ENCODE measurements at regions not wholly inside any gene's neighbourhood (a gene's known extent, or its start where the extent isn't known, plus 50 kb on each side); places are given as distances from the start of the nearest gene placed in this dataset.

DNA sequence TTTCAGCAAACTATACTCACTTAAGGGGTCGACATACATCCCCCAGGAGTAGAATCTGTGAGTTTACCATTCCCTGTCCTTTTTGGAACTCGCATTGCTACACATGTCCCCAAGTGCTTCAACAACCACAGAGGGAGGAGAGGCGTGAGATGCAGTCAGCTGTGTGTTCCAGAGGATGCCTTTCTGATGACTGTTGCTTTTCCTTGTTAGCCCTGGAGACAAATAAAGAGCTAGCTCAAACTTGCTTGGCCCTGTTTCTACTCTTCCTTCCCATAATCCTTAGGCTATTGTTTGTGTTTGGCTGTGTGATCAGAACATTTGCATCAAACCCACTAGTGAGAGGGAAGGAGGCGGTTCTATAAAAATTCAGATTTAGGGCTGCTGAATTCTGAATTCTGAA is 264.0 kb downstream of the ENGASE start:
- intact Hi-C loops (cut with micrococcal nuclease), result no loop called here
- Histone ChIP-seq H3K27me3 (ENCODE audit: control insufficient read depth in 2 of 2, insufficient read depth in 2 of 2, low read length in 2 of 2) (no peaks in the 10 kb centered on the region), H3K4me3 (ENCODE audit: low read length) (no peak overlapping the region), H3K27ac (ENCODE audit: low read depth, low read length) (no peak overlapping the region), H3K4me1 (ENCODE audit: control insufficient read depth in 2 of 2, insufficient read depth in 2 of 2, low read length in 2 of 2) (no peaks in the 10 kb centered on the region), H3K36me3 (ENCODE audit: control insufficient read depth in 2 of 3, insufficient read depth in 3 of 3, low read length in 3 of 3) (no peaks in the 10 kb centered on the region), H3K9me3 (ENCODE audit: control insufficient read depth in 2 of 3, low read length in 3 of 3) (no peaks in the 10 kb centered on the region)
- H3K4me3 Mint-ChIP-seq, result no peak overlapping the region
- ATAC-seq (no peak), DNase-seq (no peak)
- ChIA-PET CTCF (no interaction called here), POLR2A (no interaction called here)
- H3K36me3 Mint-ChIP-seq, result no peaks in the 10 kb centered on the region
- H3K9me3 Mint-ChIP-seq, result peaks cover 0 to 2% (median 0%) of the 10 kb centered on the region in 11 donors
- H3K27me3 Mint-ChIP-seq, result peaks cover 0 to 50% (median 24%) of the 10 kb centered on the region in 5 donors
- peaks cover 0 to 1% (median 0%) of the 10 kb centered on the region in 7 donors for H3K4me1 Mint-ChIP-seq
- no peak overlapping the region for H3K27ac Mint-ChIP-seq

DNA sequence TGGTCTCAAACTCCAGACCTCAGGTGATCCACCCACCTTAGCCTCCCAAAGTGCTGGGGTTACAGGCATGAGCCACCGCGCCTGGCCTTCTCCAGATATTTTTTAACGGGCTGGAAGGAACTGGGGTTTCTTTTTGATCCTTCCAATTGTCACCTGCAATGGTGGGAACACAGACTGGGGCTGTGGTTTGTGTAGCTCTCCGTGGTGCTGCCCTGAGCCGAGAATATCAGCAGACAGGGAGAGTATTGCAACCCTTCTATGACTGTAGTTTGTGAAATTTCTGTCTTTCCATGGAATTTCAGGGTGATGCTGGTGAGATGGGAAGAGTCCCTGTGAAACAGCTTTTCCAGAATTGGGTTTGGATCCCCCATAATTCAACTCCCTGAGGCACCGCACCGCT is 263.5 kb downstream of the ENGASE start:
- Mint-ChIP-seq H3K4me3 (no peak overlapping the region), H3K27me3 (peaks cover 0 to 46% (median 25%) of the 10 kb centered on the region in 5 donors), H3K4me1 (peaks cover 0 to 1% (median 0%) of the 10 kb centered on the region in 7 donors), H3K27ac (no peak overlapping the region), H3K36me3 (no peaks in the 10 kb centered on the region), H3K9me3 (peaks cover 0 to 2% (median 0%) of the 10 kb centered on the region in 11 donors)
- Histone ChIP-seq H3K9me3 (ENCODE audit: control insufficient read depth in 2 of 3, low read length in 3 of 3) (no peaks in the 10 kb centered on the region), H3K36me3 (ENCODE audit: control insufficient read depth in 2 of 3, insufficient read depth in 3 of 3, low read length in 3 of 3) (no peaks in the 10 kb centered on the region), H3K4me1 (ENCODE audit: control insufficient read depth in 2 of 2, insufficient read depth in 2 of 2, low read length in 2 of 2) (no peaks in the 10 kb centered on the region), H3K27ac (ENCODE audit: low read depth, low read length) (no peak overlapping the region), H3K4me3 (ENCODE audit: low read length) (no peak overlapping the region), H3K27me3 (ENCODE audit: control insufficient read depth in 2 of 2, insufficient read depth in 2 of 2, low read length in 2 of 2) (no peaks in the 10 kb centered on the region)
- CTCF ChIA-PET, result no interaction called here
- intact Hi-C loops (cut with micrococcal nuclease), result no loop called here
- no peak for ATAC-seq
- POLR2A ChIA-PET, result no interaction called here
- DNase-seq, result no peak

DNA sequence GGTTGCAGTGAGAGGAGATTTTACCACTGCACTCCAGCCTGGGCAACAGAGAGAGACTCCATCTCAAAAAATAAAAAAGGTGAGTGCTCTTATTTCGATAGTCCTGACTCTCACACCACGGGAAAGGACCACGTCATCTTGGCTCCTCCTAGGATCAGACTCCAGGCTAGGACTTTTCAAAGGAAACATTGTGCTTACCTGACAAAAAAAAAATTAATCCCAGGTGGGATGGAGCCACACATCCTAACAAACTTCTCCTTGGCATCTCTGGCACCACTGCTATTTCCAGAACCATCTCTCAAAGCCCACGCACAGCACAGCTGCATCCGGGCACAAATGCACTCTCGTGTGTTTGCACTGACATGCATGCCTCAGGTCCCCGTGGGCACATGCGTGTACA is 262.4 kb downstream of the ENGASE start:
- Histone ChIP-seq H3K9me3 (ENCODE audit: control insufficient read depth in 2 of 3, low read length in 3 of 3) (no peaks in the 10 kb centered on the region), H3K4me1 (ENCODE audit: control insufficient read depth in 2 of 2, insufficient read depth in 2 of 2, low read length in 2 of 2) (no peaks in the 10 kb centered on the region), H3K36me3 (ENCODE audit: control insufficient read depth in 2 of 3, insufficient read depth in 3 of 3, low read length in 3 of 3) (no peaks in the 10 kb centered on the region), H3K27me3 (ENCODE audit: control insufficient read depth in 2 of 2, insufficient read depth in 2 of 2, low read length in 2 of 2) (no peaks in the 10 kb centered on the region), H3K4me3 (ENCODE audit: low read length) (no peak overlapping the region), H3K27ac (ENCODE audit: low read depth, low read length) (no peak overlapping the region)
- ChIA-PET POLR2A (no interaction called here), CTCF (no interaction called here)
- Mint-ChIP-seq H3K27ac (no peak overlapping the region), H3K9me3 (peaks cover 0 to 2% (median 0%) of the 10 kb centered on the region in 11 donors), H3K4me3 (no peak overlapping the region), H3K4me1 (peaks cover 0 to 1% (median 0%) of the 10 kb centered on the region in 7 donors), H3K36me3 (no peaks in the 10 kb centered on the region), H3K27me3 (peaks cover 5 to 50% (median 29%) of the 10 kb centered on the region in 5 donors)
- intact Hi-C loops (cut with micrococcal nuclease), result no loop called here
- no peak for ATAC-seq
- DNase-seq, result no peak

DNA sequence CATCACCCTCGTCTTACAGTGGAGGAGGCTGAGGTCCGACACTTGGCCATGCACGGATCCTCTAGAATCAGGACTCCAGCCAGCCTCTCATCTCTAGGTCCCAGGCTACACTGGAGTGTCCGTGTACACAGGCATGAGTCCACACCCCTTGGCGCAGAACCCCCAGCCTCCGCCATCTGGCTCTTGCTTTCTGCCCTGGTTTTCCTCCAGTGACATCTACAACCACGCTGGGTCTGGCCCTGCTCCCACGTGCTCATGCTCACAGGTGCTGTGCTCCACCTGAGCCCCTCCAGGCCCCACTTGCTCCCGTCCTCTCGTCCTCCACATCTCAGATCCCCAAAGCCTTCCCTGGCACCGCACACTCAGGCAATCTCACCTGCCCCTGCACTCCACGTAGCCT is 260.8 kb downstream of the ENGASE start:
- Histone ChIP-seq H3K4me3 (ENCODE audit: low read length) (no peak overlapping the region), H3K27me3 (ENCODE audit: control insufficient read depth in 2 of 2, insufficient read depth in 2 of 2, low read length in 2 of 2) (no peaks in the 10 kb centered on the region), H3K27ac (ENCODE audit: low read depth, low read length) (no peak overlapping the region), H3K4me1 (ENCODE audit: control insufficient read depth in 2 of 2, insufficient read depth in 2 of 2, low read length in 2 of 2) (no peaks in the 10 kb centered on the region), H3K9me3 (ENCODE audit: control insufficient read depth in 2 of 3, low read length in 3 of 3) (no peaks in the 10 kb centered on the region), H3K36me3 (ENCODE audit: control insufficient read depth in 2 of 3, insufficient read depth in 3 of 3, low read length in 3 of 3) (no peaks in the 10 kb centered on the region)
- Mint-ChIP-seq H3K36me3 (no peaks in the 10 kb centered on the region), H3K4me3 (no peak overlapping the region), H3K27ac (no peak overlapping the region), H3K27me3 (peaks cover 5 to 65% (median 43%) of the 10 kb centered on the region in 5 donors), H3K4me1 (peaks cover 0 to 1% (median 0%) of the 10 kb centered on the region in 7 donors), H3K9me3 (peaks cover 0 to 2% (median 0%) of the 10 kb centered on the region in 11 donors)
- no peak for ATAC-seq
- no peak for DNase-seq
- CTCF ChIA-PET, result no interaction called here
- POLR2A ChIA-PET, result no interaction called here
- intact Hi-C loops (cut with micrococcal nuclease), result no loop called here

- H3K9me3 Mint-ChIP-seq, result peaks cover 0 to 4% (median 0%) of the 10 kb centered on the region in 11 donors
- H3K27ac Mint-ChIP-seq, result no peak overlapping the region
- Histone ChIP-seq H3K9me3 (ENCODE audit: control insufficient read depth in 2 of 3, low read length in 3 of 3) (no peaks in the 10 kb centered on the region), H3K27me3 (ENCODE audit: control insufficient read depth in 2 of 2, insufficient read depth in 2 of 2, low read length in 2 of 2) (no peaks in the 10 kb centered on the region), H3K4me1 (ENCODE audit: control insufficient read depth in 2 of 2, insufficient read depth in 2 of 2, low read length in 2 of 2) (no peaks in the 10 kb centered on the region), H3K36me3 (ENCODE audit: control insufficient read depth in 2 of 3, insufficient read depth in 3 of 3, low read length in 3 of 3) (no peaks in the 10 kb centered on the region), H3K27ac (ENCODE audit: low read depth, low read length) (no peak overlapping the region), H3K4me3 (ENCODE audit: low read length) (no peak overlapping the region)
- intact Hi-C loops (cut with micrococcal nuclease), result no loop called here
- DNase-seq, result no peak
- peaks cover 5 to 76% (median 50%) of the 10 kb centered on the region in 5 donors for H3K27me3 Mint-ChIP-seq
- no peaks in the 10 kb centered on the region for H3K36me3 Mint-ChIP-seq
- ATAC-seq, result no peak
- ChIA-PET POLR2A (no interaction called here), CTCF (no interaction called here)
- peaks cover 0 to 1% (median 0%) of the 10 kb centered on the region in 7 donors for H3K4me1 Mint-ChIP-seq
- no peak overlapping the region for H3K4me3 Mint-ChIP-seq
Observed at GRCh38 chr17:79332011-79332554, 257.5 kb downstream of the ENGASE start.

DNA sequence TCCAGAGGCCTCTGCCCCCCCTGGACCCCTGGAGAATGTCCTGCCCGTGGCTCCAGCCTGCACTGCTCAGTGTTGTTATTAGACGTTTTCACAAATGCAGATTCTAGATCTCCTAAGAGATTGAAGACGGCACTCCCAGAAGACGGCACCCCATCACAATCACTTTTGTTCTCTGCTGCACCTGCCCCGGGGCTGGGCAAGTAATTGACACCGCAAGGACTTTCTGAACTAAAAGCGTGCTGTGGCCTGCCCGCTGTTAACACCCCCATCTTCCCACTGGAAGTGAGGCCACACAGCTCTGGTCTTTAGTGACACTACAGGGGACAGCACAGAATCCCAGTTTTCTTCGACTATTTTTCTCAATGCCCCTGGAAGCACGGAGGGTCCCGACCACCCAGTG is 256.9 kb downstream of the ENGASE start:
- Histone ChIP-seq H3K27me3 (ENCODE audit: control insufficient read depth in 2 of 2, insufficient read depth in 2 of 2, low read length in 2 of 2) (no peaks in the 10 kb centered on the region), H3K36me3 (ENCODE audit: control insufficient read depth in 2 of 3, insufficient read depth in 3 of 3, low read length in 3 of 3) (no peaks in the 10 kb centered on the region), H3K9me3 (ENCODE audit: control insufficient read depth in 2 of 3, low read length in 3 of 3) (no peaks in the 10 kb centered on the region), H3K27ac (ENCODE audit: low read depth, low read length) (no peak overlapping the region), H3K4me3 (ENCODE audit: low read length) (no peak overlapping the region), H3K4me1 (ENCODE audit: control insufficient read depth in 2 of 2, insufficient read depth in 2 of 2, low read length in 2 of 2) (no peaks in the 10 kb centered on the region)
- CTCF ChIA-PET, result no interaction called here
- Mint-ChIP-seq H3K4me3 (no peak overlapping the region), H3K4me1 (peaks cover 0 to 1% (median 0%) of the 10 kb centered on the region in 7 donors), H3K9me3 (peaks cover 0 to 4% (median 0%) of the 10 kb centered on the region in 11 donors), H3K36me3 (no peaks in the 10 kb centered on the region), H3K27me3 (peaks cover 5 to 81% (median 56%) of the 10 kb centered on the region in 5 donors), H3K27ac (no peak overlapping the region)
- no peak for ATAC-seq
- POLR2A ChIA-PET, result no interaction called here
- intact Hi-C loops (cut with micrococcal nuclease), result no loop called here
- DNase-seq, result no peak

DNA sequence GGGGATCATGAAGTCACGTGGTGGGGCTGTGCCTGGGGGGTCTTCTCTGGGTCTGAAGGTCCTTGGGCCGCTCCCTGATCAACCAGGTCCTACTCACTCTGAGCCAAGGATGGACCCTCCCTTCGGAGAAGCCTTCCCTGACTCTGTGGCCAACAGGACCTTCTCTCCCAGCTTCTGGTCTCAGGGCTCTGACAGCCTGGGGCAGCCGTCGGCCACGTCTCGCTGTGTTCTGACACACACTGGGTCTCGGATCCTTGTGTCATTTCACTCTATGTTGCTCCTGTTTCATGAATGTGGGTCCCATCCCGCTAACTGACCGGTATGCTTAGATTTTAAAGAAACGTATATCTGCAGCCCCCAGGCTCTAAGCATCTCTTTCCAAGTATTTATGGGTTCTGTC is 256.1 kb downstream of the ENGASE start:
- intact Hi-C loops (cut with micrococcal nuclease), result no loop called here
- peaks cover 5 to 82% (median 54%) of the 10 kb centered on the region in 5 donors for H3K27me3 Mint-ChIP-seq

More for the DNA sequence above, 256.1 kb downstream of the ENGASE start:
- Mint-ChIP-seq H3K4me1 (peaks cover 0 to 1% (median 0%) of the 10 kb centered on the region in 7 donors), H3K27ac (no peak overlapping the region), H3K36me3 (no peaks in the 10 kb centered on the region), H3K4me3 (no peak overlapping the region), H3K9me3 (peaks cover 0 to 4% (median 0%) of the 10 kb centered on the region in 11 donors)
- Histone ChIP-seq H3K9me3 (ENCODE audit: control insufficient read depth in 2 of 3, low read length in 3 of 3) (no peaks in the 10 kb centered on the region), H3K36me3 (ENCODE audit: control insufficient read depth in 2 of 3, insufficient read depth in 3 of 3, low read length in 3 of 3) (no peaks in the 10 kb centered on the region), H3K4me1 (ENCODE audit: control insufficient read depth in 2 of 2, insufficient read depth in 2 of 2, low read length in 2 of 2) (no peaks in the 10 kb centered on the region), H3K4me3 (ENCODE audit: low read length) (no peak overlapping the region), H3K27me3 (ENCODE audit: control insufficient read depth in 2 of 2, insufficient read depth in 2 of 2, low read length in 2 of 2) (no peaks in the 10 kb centered on the region), H3K27ac (ENCODE audit: low read depth, low read length) (no peak overlapping the region)
- ChIA-PET POLR2A (no interaction called here), CTCF (no interaction called here)
- DNase-seq (no peak), ATAC-seq (no peak)

All from naive thymus-derived CD4-positive, alpha-beta T cell (primary cell).